Sigmoid colon (tissue), 6 donors: ENCODE measurements at regions not wholly inside any gene's neighbourhood (a gene's known extent, or its start where the extent isn't known, plus 50 kb on each side); places are given as distances from the start of the nearest gene placed in this dataset.

Source experiments
- DNase-seq: peaks from one replicate; pipeline ENCODE4 v3.0.0-alpha.2; 2019
- H3K27ac ChIP-seq, 4 donors: fragments of 200-600 bp; sonication (generic); one replicate each; pipeline ENCODE4 v1.5.1; 2016 to 2019; ENCODE audit warnings: mild to moderate bottlenecking in 1 of 4
- H3K27me3 ChIP-seq, 3 donors: fragments of 200-600 bp; sonication (generic); one replicate each; pipeline ENCODE4 v1.5.1; 2019; ENCODE audit warnings: mild to moderate bottlenecking in 1 of 3
- H3K36me3 ChIP-seq, 4 donors: fragments of 200-600 bp; sonication (generic); one replicate each; pipeline ENCODE4 v1.5.1; 2016 to 2019
- H3K4me1 ChIP-seq, 4 donors: fragments of 200-600 bp; sonication (generic); one replicate each; pipeline ENCODE4 v1.5.1; 2017 to 2019
- H3K4me3 ChIP-seq, 4 donors: fragments of 200-600 bp; sonication (generic); one replicate each; pipeline ENCODE4 v1.5.1; 2017 to 2019; ENCODE audit warnings: mild to moderate bottlenecking in 2 of 4, moderate library complexity in 1 of 4
- H3K9me3 ChIP-seq, 4 donors: fragments of 200-600 bp in 3 of 4; sonication (generic) in 3 of 4; one replicate each; pipeline versions ENCODE4 v1.5.1 to v1.6.1; 2013 to 2019
- EP300 ChIP-seq, 4 donors: sonication (generic); formaldehyde crosslinking; IDR thresholded peaks; one replicate each; pipeline ENCODE4 v1.6.1; 2017; ENCODE audit warnings: antibody characterized with exemption in 4 of 4
- POLR2A ChIP-seq, 2 donors: fragments of 450-650 bp; IDR thresholded peaks; one replicate each; pipeline ENCODE4 v1.6.1; 2016; ENCODE audit warnings: antibody characterized with exemption in 2 of 2, mild to moderate bottlenecking in 2 of 2, moderate library complexity in 2 of 2
- POLR2AphosphoS5 ChIP-seq, 4 donors: sonication (generic); formaldehyde crosslinking; IDR thresholded peaks; one replicate each; pipeline ENCODE4 v1.6.1; 2017; ENCODE audit warnings: antibody characterized with exemption in 4 of 4
- WGBS, 2 donors: extraction: QIAGEN DNeasy Blood & Tissue Kit; methylation state at CpG; one replicate each; pipeline ENCODE4 v1.1.7; 2013; 5-methylcytosine and 5-hydroxymethylcytosine counted together
- intact Hi-C: fragments of 100-400 bp; cut with DNase I; formaldehyde crosslinking; loops from one replicate; pipeline ENCODE4 v1.15.1; 2023
- TF ChIP-seq, protein P1 (sequence below), 4 experiments: fragments of 450-650 bp in 3 of 4; fragments of 200-600 bp in 1 of 4; IDR thresholded peaks; one replicate each; pipeline ENCODE4 v1.5.1; 2016 to 2019; ENCODE audit warnings: antibody characterized with exemption in 4 of 4, mild to moderate bottlenecking in 3 of 4, moderate library complexity in 2 of 4
- donor health status: healthy with polysubstance abuse.
- donor health status: healthy.

DNA sequence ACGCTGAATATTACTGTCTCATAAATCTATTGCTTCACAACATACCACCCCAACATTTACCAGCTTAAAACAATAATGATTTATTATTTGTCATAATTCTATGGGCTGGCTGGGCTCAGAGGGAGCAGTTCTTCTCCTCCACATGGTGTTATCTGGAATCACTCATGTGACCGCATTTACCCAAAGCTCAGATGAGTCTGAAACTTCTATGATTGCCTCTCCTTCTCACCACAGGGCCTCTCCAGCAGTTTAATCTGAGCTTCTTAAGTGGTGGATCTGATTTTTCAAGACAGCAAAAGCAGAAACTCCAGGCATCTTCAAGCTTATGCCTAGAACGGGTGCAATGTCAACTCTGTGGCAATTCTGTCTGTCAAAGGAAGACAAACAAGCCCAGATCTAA lies 210.3 kb upstream of the ADRA1B start:
- Histone ChIP-seq H3K27ac (no peak overlapping the region), H3K9me3 (peaks cover 0 to 4% (median 0%) of the 10 kb centered on the region in 4 donors), H3K27me3 (no peaks in the 10 kb centered on the region), H3K4me3 (no peak overlapping the region), H3K4me1 (no peaks in the 10 kb centered on the region), H3K36me3 (no peaks in the 10 kb centered on the region)
- DNase-seq: no peak
- WGBS, 2 donors: 85 to 90% methylated on average over 3 of the region's 3 CpGs
- TF ChIP-seq POLR2AphosphoS5 (IDR thresholded peaks at IDR 0.05) (no peak), POLR2A (IDR thresholded peaks at IDR 0.05) (no peak), EP300 (IDR thresholded peaks at IDR 0.05) (no peak)
- TF ChIP-seq, protein P1, sequence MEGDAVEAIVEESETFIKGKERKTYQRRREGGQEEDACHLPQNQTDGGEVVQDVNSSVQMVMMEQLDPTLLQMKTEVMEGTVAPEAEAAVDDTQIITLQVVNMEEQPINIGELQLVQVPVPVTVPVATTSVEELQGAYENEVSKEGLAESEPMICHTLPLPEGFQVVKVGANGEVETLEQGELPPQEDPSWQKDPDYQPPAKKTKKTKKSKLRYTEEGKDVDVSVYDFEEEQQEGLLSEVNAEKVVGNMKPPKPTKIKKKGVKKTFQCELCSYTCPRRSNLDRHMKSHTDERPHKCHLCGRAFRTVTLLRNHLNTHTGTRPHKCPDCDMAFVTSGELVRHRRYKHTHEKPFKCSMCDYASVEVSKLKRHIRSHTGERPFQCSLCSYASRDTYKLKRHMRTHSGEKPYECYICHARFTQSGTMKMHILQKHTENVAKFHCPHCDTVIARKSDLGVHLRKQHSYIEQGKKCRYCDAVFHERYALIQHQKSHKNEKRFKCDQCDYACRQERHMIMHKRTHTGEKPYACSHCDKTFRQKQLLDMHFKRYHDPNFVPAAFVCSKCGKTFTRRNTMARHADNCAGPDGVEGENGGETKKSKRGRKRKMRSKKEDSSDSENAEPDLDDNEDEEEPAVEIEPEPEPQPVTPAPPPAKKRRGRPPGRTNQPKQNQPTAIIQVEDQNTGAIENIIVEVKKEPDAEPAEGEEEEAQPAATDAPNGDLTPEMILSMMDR (IDR thresholded peaks at IDR 0.05): no peak
- intact Hi-C loops: no loop called here

DNA sequence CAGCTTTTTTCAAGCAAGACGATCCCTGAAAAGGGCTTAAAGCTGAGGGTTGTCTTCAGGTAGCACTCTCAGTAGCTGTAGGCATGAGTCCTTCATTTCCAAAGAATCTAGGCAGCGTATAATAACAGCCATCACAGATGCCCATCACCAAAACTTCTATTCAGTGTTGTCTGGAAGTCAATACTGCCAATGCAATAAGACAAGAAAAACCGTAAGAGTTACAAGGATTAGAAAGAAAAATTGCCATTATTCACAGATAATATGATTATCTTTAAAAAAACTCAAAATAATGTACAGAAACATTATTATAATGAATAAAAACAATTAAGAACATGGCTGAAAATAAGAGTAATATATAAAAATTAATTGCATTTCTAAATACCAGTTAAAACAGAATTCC lies 208.2 kb upstream of the ADRA1B start:
- TF ChIP-seq POLR2AphosphoS5 (IDR thresholded peaks at IDR 0.05): no peak
- intact Hi-C loops: no loop called here
- Histone ChIP-seq H3K27ac (no peak overlapping the region), H3K4me1 (no peaks in the 10 kb centered on the region), H3K9me3 (peaks cover 0 to 4% (median 0%) of the 10 kb centered on the region in 4 donors), H3K36me3 (no peaks in the 10 kb centered on the region), H3K27me3 (no peaks in the 10 kb centered on the region), H3K4me3 (no peak overlapping the region)
- 85 to 88% methylated on average over 3 of the region's 3 CpGs for WGBS, 2 donors
- DNase-seq: no peak

DNA sequence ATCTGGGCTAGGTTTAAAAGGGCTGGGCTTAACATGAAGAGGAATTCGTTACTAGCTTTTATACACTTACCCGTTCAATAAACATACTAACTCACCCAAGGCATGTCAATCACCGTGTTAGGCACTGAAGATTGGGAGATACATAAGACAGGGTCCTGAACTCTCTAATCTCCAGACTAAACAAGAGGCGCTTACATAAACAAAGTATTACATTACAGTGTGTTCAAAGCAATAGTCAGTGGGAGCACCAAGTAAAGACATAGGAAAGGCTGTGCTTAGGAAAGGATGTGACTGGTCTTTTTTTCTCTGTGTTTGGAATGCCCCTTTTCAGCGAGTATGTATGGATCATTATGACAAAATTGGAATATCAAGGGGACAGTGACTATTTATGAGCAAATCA lies 203.6 kb upstream of the ADRA1B start:
- WGBS, 2 donors: 21 to 56% methylated on average over 5 of the region's 5 CpGs
- Histone ChIP-seq H3K9me3 (peaks cover 0 to 3% (median 0%) of the 10 kb centered on the region in 4 donors), H3K4me1 (no peaks in the 10 kb centered on the region), H3K4me3 (no peak overlapping the region), H3K36me3 (no peaks in the 10 kb centered on the region), H3K27me3 (no peaks in the 10 kb centered on the region), H3K27ac (no peak overlapping the region)
- TF ChIP-seq POLR2A (IDR thresholded peaks at IDR 0.05) (no peak), POLR2AphosphoS5 (IDR thresholded peaks at IDR 0.05) (no peak), EP300 (IDR thresholded peaks at IDR 0.05) (no peak)
- TF ChIP-seq, protein P1 (IDR thresholded peaks at IDR 0.05): no peak
- DNase-seq: no peak
- intact Hi-C loops: no loop called here

DNA sequence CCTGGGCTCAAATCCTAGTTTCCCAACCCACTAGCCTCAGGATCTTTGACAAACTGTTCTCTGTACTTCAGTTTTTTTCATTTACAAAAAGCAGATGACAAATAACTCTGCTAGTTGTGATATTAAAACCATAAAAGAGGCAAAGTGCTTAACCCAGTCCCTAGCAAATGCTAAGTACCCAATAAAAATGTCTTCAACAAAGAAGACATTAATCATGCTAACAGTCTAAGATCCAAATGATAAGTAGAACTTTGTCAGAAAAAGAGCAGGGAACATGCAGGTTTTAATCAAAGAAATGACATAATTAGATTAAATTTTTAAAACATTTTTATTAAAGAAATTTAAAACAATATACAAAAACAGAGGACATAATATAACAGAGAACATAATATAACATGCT lies 203.0 kb upstream of the ADRA1B start:
- DNase-seq: no peak
- TF ChIP-seq, protein P1 (IDR thresholded peaks at IDR 0.05): no peak
- no peak for TF ChIP-seq EP300 (IDR thresholded peaks at IDR 0.05)
- TF ChIP-seq POLR2AphosphoS5 (IDR thresholded peaks at IDR 0.05): no peak
- no peak for TF ChIP-seq POLR2A (IDR thresholded peaks at IDR 0.05)

DNA sequence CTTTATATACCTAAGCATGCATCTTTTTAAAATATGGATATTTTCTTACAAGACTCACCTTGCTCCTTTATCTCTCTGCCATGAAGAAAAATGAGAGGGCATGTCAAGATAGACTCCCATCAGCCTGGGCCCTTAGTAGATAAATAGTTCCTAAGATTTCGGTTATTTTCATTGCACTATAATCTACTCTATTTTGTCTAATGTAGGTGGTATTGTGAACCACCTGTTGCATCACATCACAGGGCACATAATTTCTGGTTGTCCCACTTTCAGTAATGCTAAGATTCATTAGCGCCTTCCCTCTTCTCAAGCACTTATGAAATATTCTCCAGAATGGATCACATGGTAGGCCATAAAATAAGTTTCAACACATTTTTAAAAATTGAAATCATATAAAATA lies 202.5 kb upstream of the ADRA1B start:
- 88% methylated on average over 2 of the region's 2 CpGs for WGBS, 2 donors
- intact Hi-C loops: no loop called here

More for the DNA sequence above, 203.0 kb upstream of the ADRA1B start:
- Histone ChIP-seq H3K36me3 (no peaks in the 10 kb centered on the region), H3K4me1 (no peaks in the 10 kb centered on the region), H3K27me3 (no peaks in the 10 kb centered on the region), H3K4me3 (no peak overlapping the region), H3K9me3 (no peaks in the 10 kb centered on the region), H3K27ac (no peak overlapping the region)
- intact Hi-C loops: no loop called here

More for the DNA sequence above, 202.5 kb upstream of the ADRA1B start:
- H3K4me3 ChIP-seq: no peak overlapping the region
- no peak for TF ChIP-seq POLR2A (IDR thresholded peaks at IDR 0.05)
- no peak for TF ChIP-seq EP300 (IDR thresholded peaks at IDR 0.05)
- TF ChIP-seq POLR2AphosphoS5 (IDR thresholded peaks at IDR 0.05): no peak
- TF ChIP-seq, protein P1 (IDR thresholded peaks at IDR 0.05): no peak
- H3K4me1 ChIP-seq: no peaks in the 10 kb centered on the region
- no peak for DNase-seq
- no peaks in the 10 kb centered on the region for H3K27me3 ChIP-seq
- H3K9me3 ChIP-seq: no peaks in the 10 kb centered on the region
- H3K27ac ChIP-seq: no peak overlapping the region
- no peaks in the 10 kb centered on the region for H3K36me3 ChIP-seq
